ENCODE measurements at regions not wholly inside any gene's neighbourhood (a gene's known extent, or its start where the extent isn't known, plus 50 kb on each side); places are given as distances from the start of the nearest gene placed in this dataset.
"Not testable (repeated sequence)": the region's sequence is repeated elsewhere in the genome, so short reads cannot be mapped to it uniquely, and the experiment has no call there.

- DNase-seq: no peak
Measured at GRCh38 chr1:90823686-90824085, 106.6 kb upstream of the BARHL2 start.

GRCh38 chr1:90821788-90822359, 104.8 kb upstream of the BARHL2 start:
- DNase-seq: no peak

- no peak for DNase-seq
Measured at GRCh38 chr1:90821152-90821787, 104.2 kb upstream of the BARHL2 start.

GRCh38 chr1:90820745-90821144, 103.6 kb upstream of the BARHL2 start:
- DNase-seq: no peak

GRCh38 chr1:90817399-90817798, 100.3 kb upstream of the BARHL2 start:
- no peak for DNase-seq

GRCh38 chr1:90812237-90812636, 95.1 kb upstream of the BARHL2 start:
- DNase-seq: not testable (repeated sequence)

- not testable (repeated sequence) for DNase-seq
Measured at GRCh38 chr1:90811444-90811950, 94.4 kb upstream of the BARHL2 start.

- DNase-seq: no peak
Measured at GRCh38 chr1:90810681-90811080, 93.6 kb upstream of the BARHL2 start.

GRCh38 chr1:90809996-90810395, 92.9 kb upstream of the BARHL2 start:
- no peak for DNase-seq

GRCh38 chr1:90809093-90809492, 92.0 kb upstream of the BARHL2 start:
- DNase-seq: no peak

GRCh38 chr1:90807329-90807728, 90.2 kb upstream of the BARHL2 start:
- DNase-seq: no peak

- no peak for DNase-seq
Measured at GRCh38 chr1:90802622-90803021, 85.5 kb upstream of the BARHL2 start.

- DNase-seq: peak; percentile 44
Measured at GRCh38 chr1:90800012-90800717, 83.1 kb upstream of the BARHL2 start.

GRCh38 chr1:90799326-90799725, 82.2 kb upstream of the BARHL2 start:
- peak; percentile 48 for DNase-seq

GRCh38 chr1:90798883-90799282, 81.8 kb upstream of the BARHL2 start:
- no peak for DNase-seq

- no peak for DNase-seq
Measured at GRCh38 chr1:90798344-90798743, 81.2 kb upstream of the BARHL2 start.

- no peak for DNase-seq
Measured at GRCh38 chr1:90795431-90795830, 78.3 kb upstream of the BARHL2 start.

- no peak for DNase-seq
Measured at GRCh38 chr1:90786709-90787108, 69.6 kb upstream of the BARHL2 start.

- DNase-seq: no peak
Measured at GRCh38 chr1:90784186-90784847, 67.2 kb upstream of the BARHL2 start.

GRCh38 chr1:90783181-90783580, 66.1 kb upstream of the BARHL2 start:
- no peak for DNase-seq

GRCh38 chr1:90782046-90782445, 64.9 kb upstream of the BARHL2 start:
- DNase-seq: peak; percentile 60

- peak; percentile 15 for DNase-seq
Measured at GRCh38 chr1:90781534-90781933, 64.4 kb upstream of the BARHL2 start.

- no peak for DNase-seq
Measured at GRCh38 chr1:90780981-90781380, 63.9 kb upstream of the BARHL2 start.

GRCh38 chr1:90779573-90779972, 62.5 kb upstream of the BARHL2 start:
- no peak for DNase-seq
